GM11168 (cell line): ENCODE measurements at regions not wholly inside any gene's neighbourhood (a gene's known extent, or its start where the extent isn't known, plus 50 kb on each side); places are given as distances from the start of the nearest gene placed in this dataset.

Experiments
- in situ Hi-C: fragments of 300-500 bp; cut with MboI; formaldehyde crosslinking; loops from one replicate; pipeline ENCODE4 v1.12.0; 2022; ENCODE audit warnings: low sequenced_read_pairs; ENCODE audit not compliant: unreplicated experiment

GRCh38 chr21:35349376-35350080 lies 300.4 kb upstream of the RUNX1 start:
- in situ Hi-C loops: no loop called here

GRCh38 chr21:35348686-35349085 lies 299.6 kb upstream of the RUNX1 start:
- in situ Hi-C loops: no loop called here

GRCh38 chr21:35346697-35347096 lies 297.6 kb upstream of the RUNX1 start:
- in situ Hi-C loops: no loop called here

- in situ Hi-C loops: no loop called here
Observed at GRCh38 chr21:35345954-35346353, 296.9 kb upstream of the RUNX1 start.

- in situ Hi-C loops: no loop called here
Observed at GRCh38 chr21:35344582-35344981, 295.5 kb upstream of the RUNX1 start.

- in situ Hi-C loops: no loop called here
Observed at GRCh38 chr21:35343046-35343819, 294.1 kb upstream of the RUNX1 start.

GRCh38 chr21:35342440-35342839 lies 293.3 kb upstream of the RUNX1 start:
- in situ Hi-C loops: no loop called here

GRCh38 chr21:35340273-35340672 lies 291.2 kb upstream of the RUNX1 start:
- in situ Hi-C loops: no loop called here

GRCh38 chr21:35338881-35339632 lies 290.0 kb upstream of the RUNX1 start:
- in situ Hi-C loops: no loop called here

- in situ Hi-C loops: no loop called here
Observed at GRCh38 chr21:35338281-35338680, 289.2 kb upstream of the RUNX1 start.

GRCh38 chr21:35337573-35337972 lies 288.5 kb upstream of the RUNX1 start:
- in situ Hi-C loops: no loop called here

GRCh38 chr21:35336534-35336933 lies 287.4 kb upstream of the RUNX1 start:
- in situ Hi-C loops: no loop called here

GRCh38 chr21:35335951-35336446 lies 286.9 kb upstream of the RUNX1 start:
- in situ Hi-C loops: no loop called here

GRCh38 chr21:35333831-35334618 lies 284.9 kb upstream of the RUNX1 start:
- in situ Hi-C loops: no loop called here

GRCh38 chr21:35332841-35333426 lies 283.8 kb upstream of the RUNX1 start:
- in situ Hi-C loops: no loop called here

- in situ Hi-C loops: no loop called here
Observed at GRCh38 chr21:35329940-35330660, 281.0 kb upstream of the RUNX1 start.

GRCh38 chr21:35328856-35329455 lies 279.9 kb upstream of the RUNX1 start:
- in situ Hi-C loops: no loop called here

- in situ Hi-C loops: no loop called here
Observed at GRCh38 chr21:35326677-35327076, 277.6 kb upstream of the RUNX1 start.

GRCh38 chr21:35325953-35326352 lies 276.9 kb upstream of the RUNX1 start:
- in situ Hi-C loops: no loop called here
